ENCODE measurements at regions not wholly inside any gene's neighbourhood (a gene's known extent, or its start where the extent isn't known, plus 50 kb on each side); places are given as distances from the start of the nearest gene placed in this dataset.

- Mint-ChIP-seq H3K36me3 (ENCODE audit: insufficient read depth, unreplicated experiment) (no peaks in the 10 kb centered on the region), H3K9me3 (ENCODE audit: unreplicated experiment) (no peaks in the 10 kb centered on the region), H3K4me3 (ENCODE audit: unreplicated experiment) (no peak overlapping the region), H3K27me3 (ENCODE audit: insufficient read depth, unreplicated experiment) (no peaks in the 10 kb centered on the region), H3K4me1 (ENCODE audit: insufficient read depth, unreplicated experiment) (no peaks in the 10 kb centered on the region), H3K27ac (ENCODE audit: low read depth, unreplicated experiment) (no peak overlapping the region)
- DNase-seq (ENCODE audit: unreplicated experiment): no peak
- ChIA-PET CTCF (interaction anchor here (0.6 kb wide), 1 partner anchor 69 kb away, joined by 3 read pairs; no protein-coding TSS in a partner anchor), POLR2A (no interaction called here)
- intact Hi-C loops (cut with micrococcal nuclease): no loop called here
- TF ChIP-seq CTCF (IDR thresholded peaks at IDR 0.05; ENCODE audit: unreplicated experiment): no peak
- BruUV-seq (replicated peaks): no TSS peak
Observed at GRCh38 chr3:153003862-153004261, 158.2 kb upstream of the RAP2B start.

GRCh38 chr3:153008226-153008625 lies 153.8 kb upstream of the RAP2B start:
- intact Hi-C loops (cut with micrococcal nuclease): no loop called here
- Mint-ChIP-seq H3K36me3 (ENCODE audit: insufficient read depth, unreplicated experiment) (no peaks in the 10 kb centered on the region), H3K27me3 (ENCODE audit: insufficient read depth, unreplicated experiment) (no peaks in the 10 kb centered on the region), H3K4me1 (ENCODE audit: insufficient read depth, unreplicated experiment) (no peaks in the 10 kb centered on the region), H3K4me3 (ENCODE audit: unreplicated experiment) (no peak overlapping the region), H3K9me3 (ENCODE audit: unreplicated experiment) (no peaks in the 10 kb centered on the region), H3K27ac (ENCODE audit: low read depth, unreplicated experiment) (no peak overlapping the region)
- DNase-seq (ENCODE audit: unreplicated experiment): no peak
- no TSS peak for BruUV-seq (replicated peaks)
- ChIA-PET CTCF (no interaction called here), POLR2A (no interaction called here)
- no peak for TF ChIP-seq CTCF (IDR thresholded peaks at IDR 0.05; ENCODE audit: unreplicated experiment)

GRCh38 chr3:153023896-153024295 lies 138.1 kb upstream of the RAP2B start:
- Mint-ChIP-seq H3K27ac (ENCODE audit: low read depth, unreplicated experiment) (no peak overlapping the region), H3K36me3 (ENCODE audit: insufficient read depth, unreplicated experiment) (peaks cover 7% of the 10 kb centered on the region), H3K4me3 (ENCODE audit: unreplicated experiment) (no peak overlapping the region), H3K27me3 (ENCODE audit: insufficient read depth, unreplicated experiment) (no peaks in the 10 kb centered on the region), H3K9me3 (ENCODE audit: unreplicated experiment) (no peaks in the 10 kb centered on the region), H3K4me1 (ENCODE audit: insufficient read depth, unreplicated experiment) (no peaks in the 10 kb centered on the region)
- intact Hi-C loops (cut with micrococcal nuclease): no loop called here
- POLR2A ChIA-PET: no interaction called here
- no peak for DNase-seq (ENCODE audit: unreplicated experiment)
- CTCF ChIA-PET: interaction anchor here (0.6 to 1.5 kb wide), 6 partner anchors 10 to 914 kb away, joined by 3 to 7 read pairs (median 3); no protein-coding TSS in a partner anchor
- TF ChIP-seq CTCF (IDR thresholded peaks at IDR 0.05; ENCODE audit: unreplicated experiment): no peak
- BruUV-seq (replicated peaks): no TSS peak

GRCh38 chr3:153026026-153026425 lies 136.0 kb upstream of the RAP2B start:
- H3K4me3 Mint-ChIP-seq (ENCODE audit: unreplicated experiment): no peak overlapping the region
- POLR2A ChIA-PET: no interaction called here
- no TSS peak for BruUV-seq (replicated peaks)
- H3K9me3 Mint-ChIP-seq (ENCODE audit: unreplicated experiment): no peaks in the 10 kb centered on the region
- intact Hi-C loops (cut with micrococcal nuclease): loop anchor here (1.0 to 5.0 kb wide), 5 partner anchors 265 to 991 kb away; no protein-coding TSS in a partner anchor
- TF ChIP-seq CTCF (IDR thresholded peaks at IDR 0.05; ENCODE audit: unreplicated experiment): peak; percentile 62
- CTCF ChIA-PET: interaction anchor here (0.6 to 1.5 kb wide), 10 partner anchors 9 to 1067 kb away, joined by 3 to 6 read pairs (median 3); no protein-coding TSS in a partner anchor
- H3K27ac Mint-ChIP-seq (ENCODE audit: low read depth, unreplicated experiment): no peak overlapping the region
- peak; percentile 57 for DNase-seq (ENCODE audit: unreplicated experiment)
- H3K27me3 Mint-ChIP-seq (ENCODE audit: insufficient read depth, unreplicated experiment): no peaks in the 10 kb centered on the region
- peaks cover 5% of the 10 kb centered on the region for H3K36me3 Mint-ChIP-seq (ENCODE audit: insufficient read depth, unreplicated experiment)
- H3K4me1 Mint-ChIP-seq (ENCODE audit: insufficient read depth, unreplicated experiment): no peaks in the 10 kb centered on the region
